ENCODE measurements at regions not wholly inside any gene's neighbourhood (a gene's known extent, or its start where the extent isn't known, plus 50 kb on each side); places are given as distances from the start of the nearest gene placed in this dataset.

- TF ChIP-seq CTCF (tag by site-specific recombination; IDR thresholded peaks at IDR 0.05) = no peak
- TF ChIP-seq ZNF785 (tag by site-specific recombination; IDR thresholded peaks at IDR 0.05) = no peak
- TF ChIP-seq ZFHX2 (tag by site-specific recombination; conservative IDR thresholded peaks at IDR 0.05) = no peak
These were observed 1047.4 kb upstream of the C9orf72 start for GRCh38 chr9:28620661-28621060.

Measured in HEK293 (cell line).